IMR-90 (cell line): ENCODE measurements at regions not wholly inside any gene's neighbourhood (a gene's known extent, or its start where the extent isn't known, plus 50 kb on each side); places are given as distances from the start of the nearest gene placed in this dataset.

ENCODE experiments used
- ATAC-seq: fragments of 200-7000 bp; cut with Tn5 transposase; 2 replicates; pipeline ENCODE4 v1.9.1; 2020; ENCODE audit warnings: low read depth, mild to moderate bottlenecking, moderate library complexity
- BruUV-seq: library from RNA; stranded (reverse); fragments of 400-500 nt; replicated peaks from 2 replicates; lab custom pipeline; 2021; lab: Mats Ljungman, UMichigan
- CTCF ChIA-PET: fragments of 300-600 bp; formaldehyde crosslinking; extraction: SDS; loops from one replicate; lab custom pipeline; 2021; ENCODE audit warnings: antibody characterized with exemption; lab: Yijun Ruan, JAX
- POLR2A ChIA-PET: fragments of 300-600 bp; sonication (Branson Sonifier 250); formaldehyde crosslinking; loops from one replicate; lab custom pipeline; 2022; ENCODE audit warnings: antibody characterized with exemption; ENCODE audit not compliant: unreplicated experiment; lab: Charles Lee
- DNase-seq: peaks from one replicate; pipeline ENCODE4 v3.0.0; 2013
- H2AFZ ChIP-seq: replicated peaks from 2 replicates; pipeline ENCODE3; 2013; ENCODE audit warnings: low read length, mild to moderate bottlenecking; ENCODE audit not compliant: poor library complexity
- H2AK5ac ChIP-seq: 2 replicates; pipeline ENCODE4 v1.6.1; 2013; ENCODE audit warnings: low read depth, low read length, inconsistent platforms
- H2AK9ac ChIP-seq: replicated peaks from 2 replicates; pipeline ENCODE3; 2013; ENCODE audit warnings: mild to moderate bottlenecking, low read depth, low read length, moderate library complexity; ENCODE audit not compliant: poor library complexity
- H2BK120ac ChIP-seq: 2 replicates; pipeline ENCODE4 v1.6.1; 2013; ENCODE audit warnings: low read depth, low read length, inconsistent platforms
- H2BK15ac ChIP-seq: 3 replicates; pipeline ENCODE4 v1.6.1; 2013; ENCODE audit warnings: low read depth, low read length, inconsistent platforms
- H2BK20ac ChIP-seq: 2 replicates; pipeline ENCODE4 v1.6.1; 2013; ENCODE audit warnings: low read depth, mild to moderate bottlenecking, inconsistent platforms, low read length, moderate library complexity
- H2BK5ac ChIP-seq: 2 replicates; pipeline ENCODE4 v1.6.1; 2013; ENCODE audit warnings: mild to moderate bottlenecking, low read depth, low read length, inconsistent platforms; ENCODE audit not compliant: poor library complexity, severe bottlenecking
- H3K14ac ChIP-seq: replicated peaks from 2 replicates; pipeline ENCODE4 v1.6.1; 2013; ENCODE audit warnings: low read depth, low read length, inconsistent platforms
- H3K18ac ChIP-seq: 2 replicates; pipeline ENCODE4 v1.6.1; 2013; ENCODE audit warnings: low read depth, low read length, control low read depth
- H3K23ac ChIP-seq: 2 replicates; pipeline ENCODE4 v1.6.1; 2013; ENCODE audit warnings: low read depth, low read length, inconsistent platforms
- H3K27ac ChIP-seq: 2 replicates; pipeline ENCODE4 v1.5.1; 2013; ENCODE audit warnings: mild to moderate bottlenecking, control low read depth, low read length; ENCODE audit not compliant: insufficient read depth
- H3K27me3 ChIP-seq: 2 replicates; pipeline ENCODE4 v1.6.1; 2013; ENCODE audit warnings: low read length; ENCODE audit not compliant: control insufficient read depth, insufficient read depth
- H3K36me3 ChIP-seq: 2 replicates; pipeline ENCODE4 v1.6.1; 2013; ENCODE audit warnings: low read length, mixed read lengths; ENCODE audit not compliant: control insufficient read depth, insufficient read depth
- H3K4ac ChIP-seq: 2 replicates; pipeline ENCODE4 v1.6.1; 2013; ENCODE audit warnings: low read depth, low read length, inconsistent platforms
- H3K4me1 ChIP-seq: 2 replicates; pipeline ENCODE4 v1.6.1; 2013; ENCODE audit warnings: low read length, mixed read lengths; ENCODE audit not compliant: control insufficient read depth, insufficient read depth
- H3K4me2 ChIP-seq: 2 replicates; pipeline ENCODE4 v1.6.1; 2013; ENCODE audit warnings: low read depth, mild to moderate bottlenecking, control low read depth, low read length, moderate library complexity
- H3K4me3 ChIP-seq: 2 replicates; pipeline ENCODE4 v1.5.1; 2013; ENCODE audit warnings: low read depth, mild to moderate bottlenecking, control low read depth, low read length, moderate library complexity; ENCODE audit not compliant: insufficient read depth
- H3K56ac ChIP-seq: 2 replicates; pipeline ENCODE4 v1.6.1; 2013; ENCODE audit warnings: low read length, inconsistent platforms; ENCODE audit not compliant: insufficient read depth; ENCODE audit errors: extremely low read depth
- H3K79me1 ChIP-seq, 2 experiments: 2 replicates each; pipeline ENCODE4 v1.6.1; 2013; ENCODE audit warnings: low read length in 2 of 2, inconsistent platforms in 1 of 2, low read depth in 1 of 2
- H3K9ac ChIP-seq: 2 replicates; pipeline ENCODE4 v1.6.1; 2013; ENCODE audit warnings: low read depth, low read length, control low read depth
- H3K9me1 ChIP-seq: 2 replicates; pipeline ENCODE4 v1.6.1; 2013; ENCODE audit warnings: low read length, inconsistent platforms; ENCODE audit not compliant: insufficient read depth
- H3K9me3 ChIP-seq: 2 replicates; pipeline ENCODE4 v1.6.1; 2013; ENCODE audit warnings: low read length; ENCODE audit not compliant: control insufficient read depth, insufficient read depth
- H4K20me1 ChIP-seq: 2 replicates; pipeline ENCODE4 v1.6.1; 2013; ENCODE audit warnings: low read length, inconsistent platforms; ENCODE audit not compliant: insufficient read depth
- H4K5ac ChIP-seq: 2 replicates; pipeline ENCODE4 v1.6.1; 2013; ENCODE audit warnings: mild to moderate bottlenecking, low read depth, low read length, control low read depth
- H4K8ac ChIP-seq, 2 experiments: 2 replicates each; pipeline ENCODE4 v1.6.1; 2013; ENCODE audit warnings: low read depth in 2 of 2, low read length in 2 of 2, control low read depth in 1 of 2, inconsistent platforms in 1 of 2
- H4K91ac ChIP-seq: 2 replicates; pipeline ENCODE4 v1.6.1; 2013; ENCODE audit warnings: low read depth, low read length, inconsistent platforms; ENCODE audit not compliant: insufficient read depth
- MAZ ChIP-seq: IDR thresholded peaks from 2 replicates; pipeline ENCODE4 v1.6.1; 2012; ENCODE audit warnings: low read depth, mild to moderate bottlenecking, low read length, improper control_type of control experiment, moderate library complexity, borderline replicate concordance
- WGBS, 2 experiments: methylation state at CpG; one replicate each; pipeline versions ENCODE4 v1.1.5 to v1.1.7; 2013; ENCODE audit warnings: missing lambda C conversion rate in 2 of 2; ENCODE audit not compliant: insufficient read length in 1 of 2; ENCODE audit errors: extremely low coverage in 2 of 2; 5-methylcytosine and 5-hydroxymethylcytosine counted together
- dilution Hi-C: fragments of 300-500 bp; cut with HindIII; formaldehyde crosslinking; loops from one replicate; pipeline ENCODE4 v1.14.3; 2018; ENCODE audit warnings: low sequenced_read_pairs; ENCODE audit not compliant: unreplicated experiment
- in situ Hi-C: fragments of 300-500 bp; cut with MboI; formaldehyde crosslinking; loops from 3 replicates; pipeline ENCODE4 v1.14.3; 2019; ENCODE audit warnings: low sequenced_read_pairs, inconsistent platforms, mixed read lengths
- intact Hi-C: fragments of 100-400 bp; cut with micrococcal nuclease; formaldehyde crosslinking; loops from 2 replicates; pipeline ENCODE4 v1.10.0; 2022

DNA sequence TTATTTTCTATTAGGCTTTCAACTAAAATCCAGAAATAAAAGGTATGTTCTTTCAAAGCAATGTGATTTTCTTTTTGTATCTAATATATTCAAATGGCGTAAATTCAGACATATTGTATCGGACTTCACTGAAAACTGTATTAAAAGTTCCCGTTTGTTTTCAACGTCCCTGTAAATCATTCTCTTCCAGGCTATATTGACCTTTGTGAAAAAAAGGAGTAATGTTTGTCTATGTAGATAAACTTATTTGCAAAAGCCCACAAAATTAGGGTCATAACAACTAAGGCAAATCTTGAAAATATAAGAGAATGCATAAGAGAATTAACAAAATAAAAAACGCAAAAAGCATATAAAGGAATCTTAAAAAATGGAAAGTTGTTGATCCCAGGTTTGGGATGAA, 1492.4 kb downstream of the AACS start:
- no peak overlapping the region for H2BK15ac ChIP-seq
- in situ Hi-C loops (no loop called here), intact Hi-C loops (no loop called here), dilution Hi-C loops (no loop called here)
- H4K5ac ChIP-seq, result no peak overlapping the region
- H3K27ac ChIP-seq, result no peak overlapping the region
- no peak overlapping the region for H2BK20ac ChIP-seq
- no peak overlapping the region for H3K9ac ChIP-seq
- H4K20me1 ChIP-seq, result no peaks in the 10 kb centered on the region
- H2AK5ac ChIP-seq, result no peak overlapping the region
- no peaks in the 10 kb centered on the region for H3K9me1 ChIP-seq
- no peak overlapping the region for H2BK120ac ChIP-seq
- no peaks in the 10 kb centered on the region for H3K36me3 ChIP-seq
- no peak for TF ChIP-seq MAZ
- ChIA-PET CTCF (no interaction called here), POLR2A (no interaction called here)
- no CpG with 5 or more reads among the region's 5 CpGs for WGBS, 2 experiments
- H3K4me2 ChIP-seq, result no peak overlapping the region
- H2AK9ac ChIP-seq, result no peak overlapping the region
- no peak overlapping the region for H2AFZ ChIP-seq
- H3K18ac ChIP-seq, result no peak overlapping the region
- no peak for DNase-seq
- H3K4me1 ChIP-seq, result no peaks in the 10 kb centered on the region
- no peak overlapping the region for H3K4me3 ChIP-seq
- no peak overlapping the region for H4K8ac ChIP-seq
- peaks cover 16% of the 10 kb centered on the region for H3K9me3 ChIP-seq
- no TSS peak for BruUV-seq
- no peak overlapping the region for H3K23ac ChIP-seq
- H2BK5ac ChIP-seq, result no peak overlapping the region
- H3K27me3 ChIP-seq, result no peaks in the 10 kb centered on the region
- H3K4ac ChIP-seq, result no peak overlapping the region
- no peak overlapping the region for H3K14ac ChIP-seq
- no peak for ATAC-seq
- no peak overlapping the region for H4K91ac ChIP-seq
- no peaks in the 10 kb centered on the region for H3K79me1 ChIP-seq
- no peak overlapping the region for H3K56ac ChIP-seq
